Embryonic facial prominence (tissue), 1 donor: ENCODE measurements at regions not wholly inside any gene's neighbourhood (a gene's known extent, or its start where the extent isn't known, plus 50 kb on each side); places are given as distances from the start of the nearest gene placed in this dataset.
"Not testable (repeated sequence)": the region's sequence is repeated elsewhere in the genome, so short reads cannot be mapped to it uniquely, and the experiment has no call there.

Experiments
- DNase-seq: peaks from one replicate; pipeline ENCODE4 v3.0.0-alpha.2; 2016; ENCODE audit errors: extremely low spot score

DNA sequence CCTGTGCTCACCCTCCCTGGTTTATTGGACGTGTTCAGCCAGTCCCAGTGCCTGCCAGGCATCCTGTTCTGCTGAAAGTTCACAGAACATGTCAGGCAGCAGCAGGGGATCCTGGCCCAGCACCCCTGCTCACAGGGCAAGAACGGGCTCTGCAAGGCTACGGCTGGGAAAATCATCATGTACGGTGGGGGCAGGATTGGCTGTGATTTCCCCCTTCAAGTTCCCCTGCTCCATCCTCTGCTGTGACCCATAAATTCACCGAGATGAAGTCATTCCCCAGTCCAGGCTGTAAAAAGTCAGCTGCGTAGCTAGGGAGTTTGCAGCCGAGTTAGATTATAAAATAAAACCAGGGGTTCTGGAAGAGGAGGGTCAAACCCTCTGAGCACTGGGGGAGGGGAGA lies 484.1 kb upstream of the ZMIZ1 start:
- no peak for DNase-seq

DNA sequence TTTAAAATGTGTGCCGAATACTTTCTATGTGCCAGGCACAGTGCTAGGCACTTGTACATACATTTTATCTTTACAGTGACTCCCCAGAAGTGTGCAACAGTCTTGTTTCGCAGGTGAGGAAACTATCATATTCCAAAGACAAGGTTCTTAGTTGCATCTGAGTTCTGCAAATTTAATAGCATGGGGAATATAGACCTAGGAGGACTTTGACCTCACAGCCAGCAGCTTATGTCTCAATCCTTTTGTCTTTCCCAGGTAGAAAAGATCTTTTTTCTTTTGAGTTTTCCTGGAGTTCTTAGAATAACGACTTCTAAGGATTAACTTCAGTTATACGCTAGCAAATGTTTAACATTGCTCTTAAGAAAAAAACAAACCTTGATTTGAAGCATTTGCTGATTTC lies 482.8 kb upstream of the ZMIZ1 start:
- DNase-seq = no peak

GRCh38 chr10:78588194-78588811 lies 480.5 kb upstream of the ZMIZ1 start:
- DNase-seq = no peak

DNA sequence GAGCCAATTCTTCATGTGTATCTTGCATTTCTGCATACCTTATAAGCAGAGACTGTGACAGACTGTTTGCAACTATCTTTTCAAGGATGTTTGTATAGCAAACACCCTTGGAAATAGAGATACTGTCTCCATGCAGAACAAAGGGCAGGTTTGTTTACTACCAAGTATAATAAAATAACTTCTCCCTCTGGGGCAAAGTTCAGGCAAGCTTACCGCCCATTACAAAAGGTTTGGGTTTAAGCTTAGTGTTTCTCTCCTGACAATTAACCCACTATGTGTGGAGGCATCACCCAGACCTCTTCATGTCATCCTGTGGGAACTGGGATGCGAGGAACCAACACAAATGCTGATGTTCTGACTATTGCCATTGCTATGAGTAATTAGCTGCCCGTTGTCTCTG lies 479.1 kb upstream of the ZMIZ1 start:
- no peak for DNase-seq

- DNase-seq = no peak
Observed at GRCh38 chr10:78591066-78591465, 477.7 kb upstream of the ZMIZ1 start.

- DNase-seq = no peak
Observed at GRCh38 chr10:78594559-78595268, 474.1 kb upstream of the ZMIZ1 start.

DNA sequence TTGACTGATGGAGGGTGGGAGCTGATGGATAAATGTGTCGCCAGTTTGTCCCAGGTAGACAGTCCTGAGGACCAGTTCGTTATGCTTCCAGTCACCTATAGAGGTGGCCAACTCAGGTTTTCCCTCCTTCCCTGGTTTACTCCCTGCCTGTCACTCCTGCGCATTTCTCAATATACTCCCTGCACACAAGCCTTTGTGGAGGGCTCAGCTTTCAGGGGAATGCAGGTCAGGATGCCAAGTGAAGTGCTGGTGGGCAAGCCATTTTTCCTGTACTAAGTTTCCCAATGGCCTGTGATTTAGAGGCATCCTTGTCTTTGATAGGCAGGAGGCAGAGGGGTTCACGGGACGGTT lies 473.5 kb upstream of the ZMIZ1 start:
- no peak for DNase-seq

DNA sequence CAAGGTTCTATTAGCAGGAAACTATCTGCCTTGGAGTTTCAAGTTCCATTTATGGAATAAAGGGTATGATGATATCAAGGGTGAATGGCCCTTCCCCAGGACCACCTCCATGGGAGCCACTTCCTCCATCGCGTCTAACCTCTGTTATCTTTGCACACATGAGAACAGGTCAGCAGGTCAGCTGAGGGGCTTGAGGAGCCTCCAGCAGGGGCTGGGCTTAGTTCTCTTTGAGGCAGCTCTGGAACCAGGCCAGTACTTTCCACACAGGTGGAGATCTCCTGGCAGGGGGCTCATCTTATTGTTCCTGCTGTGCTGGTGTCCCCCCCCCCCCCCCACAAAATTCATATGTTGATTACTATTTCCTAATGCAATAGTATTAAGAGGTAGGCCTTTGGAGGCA lies 472.2 kb upstream of the ZMIZ1 start:
- DNase-seq = no peak

DNA sequence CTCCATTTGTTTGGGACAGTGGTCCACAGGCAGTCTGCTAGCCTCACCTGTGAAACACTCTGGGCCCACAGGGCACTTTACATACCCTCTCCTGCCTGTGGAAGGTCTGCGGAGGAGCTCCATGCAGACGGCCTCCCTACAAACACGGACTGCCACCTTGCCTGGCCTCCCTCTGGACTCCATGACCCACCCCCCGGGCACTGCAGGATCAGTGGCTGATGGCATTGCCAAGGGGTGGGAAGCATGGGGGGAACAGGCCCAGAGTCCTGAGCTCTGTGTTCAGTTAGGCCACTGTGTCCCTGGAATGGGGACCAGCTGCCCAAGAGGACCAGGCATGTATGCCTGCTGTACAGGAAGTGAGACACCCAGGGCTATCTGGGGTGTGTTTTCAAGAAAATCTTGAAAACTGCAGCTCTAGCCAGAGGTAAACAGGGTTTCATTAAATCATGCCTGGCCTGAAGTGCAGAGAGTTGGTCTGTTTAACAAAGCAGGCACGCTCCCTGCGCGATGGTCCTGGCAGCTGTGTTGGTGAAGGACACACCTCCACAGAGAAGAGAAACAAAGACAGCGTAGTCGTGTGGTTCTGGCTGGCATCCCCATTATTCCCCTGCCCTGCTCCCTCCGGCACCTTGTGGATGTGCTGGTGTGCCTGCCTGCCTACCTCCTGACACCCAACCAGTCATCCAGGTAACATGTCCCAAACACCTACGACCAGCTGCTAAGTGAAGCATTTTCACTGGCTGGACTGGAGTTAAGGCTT lies 470.8 kb upstream of the ZMIZ1 start:
- no peak for DNase-seq

GRCh38 chr10:78599122-78599853 lies 469.5 kb upstream of the ZMIZ1 start:
- DNase-seq = no peak

- DNase-seq = no peak
Observed at GRCh38 chr10:78600121-78600665, 468.6 kb upstream of the ZMIZ1 start.

- no peak for DNase-seq
Observed at GRCh38 chr10:78600740-78601139, 468.0 kb upstream of the ZMIZ1 start.

DNA sequence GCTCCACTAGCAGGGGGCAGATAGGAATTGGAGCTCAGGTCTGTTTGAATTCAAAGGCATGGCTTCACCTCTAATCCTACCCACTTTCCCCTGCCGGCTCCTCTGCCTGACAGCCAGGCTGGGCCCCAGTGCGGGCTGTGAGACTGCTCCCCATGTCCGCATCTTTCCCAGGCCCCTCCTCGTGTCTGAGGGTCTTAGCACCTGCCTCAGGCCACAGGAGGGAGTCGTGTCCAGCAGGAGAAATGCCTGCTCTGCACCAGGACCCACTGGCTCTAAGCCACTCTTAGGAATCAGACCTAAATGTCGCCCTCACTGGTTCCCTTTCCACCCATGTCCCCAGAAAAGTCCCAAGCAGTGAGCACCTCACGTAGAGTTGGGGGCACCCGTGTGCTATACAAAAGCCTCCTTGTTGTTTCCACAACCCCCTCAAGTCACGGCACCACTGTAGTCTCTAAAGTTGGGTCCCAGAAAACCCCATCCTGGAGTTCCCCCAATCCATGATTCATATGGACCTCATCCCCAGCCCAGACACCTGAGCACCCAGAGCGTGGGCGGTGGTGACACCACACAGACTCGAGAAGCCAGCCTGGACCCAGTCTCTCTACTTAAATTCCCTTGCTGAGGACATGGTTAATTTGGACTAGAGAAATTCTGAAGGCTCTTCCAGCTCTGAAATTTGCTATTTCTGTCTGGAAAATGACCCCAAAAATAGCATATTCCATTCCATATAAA lies 466.4 kb upstream of the ZMIZ1 start:
- DNase-seq = no peak

DNA sequence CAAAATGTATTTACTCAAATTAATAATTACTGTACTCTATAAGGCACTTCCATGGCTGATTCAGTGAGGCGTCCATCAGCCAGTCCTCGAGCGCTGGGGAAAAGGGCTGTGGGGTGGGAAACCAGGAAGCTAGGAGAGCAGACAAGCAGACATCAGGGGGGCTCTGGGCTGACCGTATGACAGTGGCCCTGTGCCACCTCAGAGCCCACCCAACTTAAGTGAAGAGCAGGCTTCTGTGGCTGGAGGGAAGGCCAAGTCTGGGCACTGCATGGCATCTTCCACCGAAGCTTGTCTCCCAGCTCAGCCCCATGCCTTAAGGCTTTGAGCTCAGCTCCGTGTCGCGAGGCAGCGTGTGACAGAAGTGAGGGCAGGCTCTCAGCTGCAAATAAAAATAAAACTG lies 464.5 kb upstream of the ZMIZ1 start:
- no peak for DNase-seq

DNA sequence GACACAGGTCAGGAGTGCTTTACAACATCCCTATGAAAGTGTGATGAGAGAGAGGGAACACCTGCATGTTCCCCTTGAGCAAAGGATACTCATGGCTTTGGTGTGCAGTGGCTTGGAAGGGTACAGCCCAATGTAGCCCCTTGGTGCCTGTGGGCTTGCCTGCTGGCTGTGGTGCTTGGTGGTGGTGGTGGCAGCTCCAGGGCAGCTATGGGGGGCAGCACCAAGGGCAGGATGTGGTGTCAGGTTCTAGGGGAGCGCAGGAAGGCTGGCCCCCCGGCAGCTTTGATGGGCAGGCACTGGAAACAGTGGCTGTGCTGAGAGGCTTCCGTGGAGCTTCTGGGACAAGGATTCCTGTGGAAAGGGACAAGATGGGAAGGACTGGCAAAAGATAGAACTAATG lies 464.0 kb upstream of the ZMIZ1 start:
- no peak for DNase-seq

GRCh38 chr10:78605800-78606350 lies 462.9 kb upstream of the ZMIZ1 start:
- DNase-seq = no peak

DNA sequence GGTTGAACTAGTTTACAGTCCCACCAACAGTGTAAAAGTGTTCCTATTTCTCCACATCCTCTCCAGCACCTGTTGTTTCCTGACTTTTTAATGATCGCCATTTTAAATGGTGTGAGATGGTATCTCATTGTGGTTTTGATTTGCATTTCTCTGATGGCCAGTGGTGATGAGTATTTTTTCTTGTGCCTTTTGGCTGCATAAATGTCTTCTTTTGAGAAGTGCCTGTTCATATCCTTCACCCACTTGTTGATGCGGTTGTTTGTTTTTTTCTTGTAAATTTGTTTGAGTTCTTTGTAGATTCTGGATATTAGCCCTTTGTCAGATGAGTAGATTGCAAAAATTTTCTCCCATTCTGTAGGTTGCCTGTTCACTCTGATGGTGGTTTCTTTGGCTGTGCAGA lies 462.0 kb upstream of the ZMIZ1 start:
- not testable (repeated sequence) for DNase-seq

GRCh38 chr10:78609976-78610375 lies 458.8 kb upstream of the ZMIZ1 start:
- no peak for DNase-seq

- DNase-seq = no peak
Observed at GRCh38 chr10:78613132-78613531, 455.6 kb upstream of the ZMIZ1 start.

- DNase-seq = no peak
Observed at GRCh38 chr10:78614267-78614666, 454.5 kb upstream of the ZMIZ1 start.

GRCh38 chr10:78614744-78615143 lies 454.0 kb upstream of the ZMIZ1 start:
- no peak for DNase-seq
